Muscle layer of duodenum (tissue), 2 donors: ENCODE measurements at regions not wholly inside any gene's neighbourhood (a gene's known extent, or its start where the extent isn't known, plus 50 kb on each side); places are given as distances from the start of the nearest gene placed in this dataset.
"Not testable (repeated sequence)": the region's sequence is repeated elsewhere in the genome, so short reads cannot be mapped to it uniquely, and the experiment has no call there.

Source experiments
- H3K27ac ChIP-seq: one replicate; pipeline ENCODE4 v1.7.0; 2013; ENCODE audit warnings: mild to moderate bottlenecking, low read length
- H3K27me3 ChIP-seq: one replicate; pipeline ENCODE4 v1.7.0; 2013; ENCODE audit warnings: low read depth, mild to moderate bottlenecking, control low read depth, low read length
- H3K36me3 ChIP-seq, 2 donors: one replicate each; pipeline ENCODE4 v1.7.0; 2013; ENCODE audit warnings: low read length in 2 of 2, control low read depth in 1 of 2, mild to moderate bottlenecking in 1 of 2; ENCODE audit not compliant: insufficient read depth in 2 of 2, control insufficient read depth in 1 of 2
- H3K4me1 ChIP-seq, 2 donors: one replicate each; pipeline ENCODE4 v1.7.0; 2013; ENCODE audit warnings: low read length in 2 of 2, mild to moderate bottlenecking in 2 of 2, control low read depth in 1 of 2, moderate library complexity in 1 of 2; ENCODE audit not compliant: insufficient read depth in 2 of 2, control insufficient read depth in 1 of 2
- H3K4me3 ChIP-seq, 2 donors: one replicate each; pipeline ENCODE4 v1.7.0; 2013; ENCODE audit warnings: low read length in 2 of 2, low read depth in 1 of 2, mild to moderate bottlenecking in 1 of 2
- H3K9me3 ChIP-seq, 2 donors: one replicate each; pipeline ENCODE4 v1.7.0; 2013; ENCODE audit warnings: low read length in 2 of 2, control low read depth in 1 of 2, mild to moderate bottlenecking in 1 of 2; ENCODE audit not compliant: control insufficient read depth in 1 of 2
- donor health status: healthy.

- H3K36me3 ChIP-seq: no peaks in the 10 kb centered on the region
- no peaks in the 10 kb centered on the region for H3K4me1 ChIP-seq
- no peaks in the 10 kb centered on the region for H3K9me3 ChIP-seq
- no peaks in the 10 kb centered on the region for H3K27me3 ChIP-seq
- H3K4me3 ChIP-seq: no peak overlapping the region
- H3K27ac ChIP-seq: no peak overlapping the region
These were observed 770.8 kb upstream of the MBL2 start for GRCh38 chr10:53543410-53543809.

GRCh38 chr10:53537508-53537907 lies 764.9 kb upstream of the MBL2 start:
- Histone ChIP-seq H3K27ac (no peak overlapping the region), H3K36me3 (no peaks in the 10 kb centered on the region), H3K4me3 (no peak overlapping the region)

GRCh38 chr10:53536322-53536721 lies 763.7 kb upstream of the MBL2 start:
- H3K36me3 ChIP-seq: no peaks in the 10 kb centered on the region
- no peaks in the 10 kb centered on the region for H3K4me1 ChIP-seq
- no peak overlapping the region for H3K27ac ChIP-seq
- H3K27me3 ChIP-seq: no peaks in the 10 kb centered on the region
- H3K9me3 ChIP-seq: no peaks in the 10 kb centered on the region
- no peak overlapping the region for H3K4me3 ChIP-seq

More at GRCh38 chr10:53537508-53537907, 764.9 kb upstream of the MBL2 start:
- H3K9me3 ChIP-seq: no peaks in the 10 kb centered on the region
- no peaks in the 10 kb centered on the region for H3K27me3 ChIP-seq
- H3K4me1 ChIP-seq: no peaks in the 10 kb centered on the region

- no peaks in the 10 kb centered on the region for H3K27me3 ChIP-seq
- no peaks in the 10 kb centered on the region for H3K4me1 ChIP-seq
- no peaks in the 10 kb centered on the region for H3K36me3 ChIP-seq
- H3K4me3 ChIP-seq: no peak overlapping the region
- H3K27ac ChIP-seq: no peak overlapping the region
- no peaks in the 10 kb centered on the region for H3K9me3 ChIP-seq
These were observed 761.8 kb upstream of the MBL2 start for GRCh38 chr10:53534428-53534827.

GRCh38 chr10:53528974-53529373 lies 756.4 kb upstream of the MBL2 start:
- Histone ChIP-seq H3K4me3 (no peak overlapping the region), H3K4me1 (no peaks in the 10 kb centered on the region), H3K27me3 (no peaks in the 10 kb centered on the region), H3K27ac (no peak overlapping the region), H3K9me3 (no peaks in the 10 kb centered on the region), H3K36me3 (no peaks in the 10 kb centered on the region)

GRCh38 chr10:53521046-53521445 lies 748.5 kb upstream of the MBL2 start:
- Histone ChIP-seq H3K9me3 (peaks cover 0 to 4% of the 10 kb centered on the region in 2 donors), H3K36me3 (no peaks in the 10 kb centered on the region), H3K4me3 (no peak overlapping the region), H3K27ac (no peak overlapping the region), H3K4me1 (no peaks in the 10 kb centered on the region), H3K27me3 (no peaks in the 10 kb centered on the region)

- H3K4me1 ChIP-seq: no peaks in the 10 kb centered on the region
- no peak overlapping the region for H3K27ac ChIP-seq
- no peaks in the 10 kb centered on the region for H3K9me3 ChIP-seq
- H3K4me3 ChIP-seq: no peak overlapping the region
- H3K27me3 ChIP-seq: no peaks in the 10 kb centered on the region
- no peaks in the 10 kb centered on the region for H3K36me3 ChIP-seq
These were observed 735.6 kb upstream of the MBL2 start for GRCh38 chr10:53508197-53508596.

- H3K4me3 ChIP-seq, H3K4me1 ChIP-seq, H3K27ac ChIP-seq, H3K36me3 ChIP-seq, H3K9me3 ChIP-seq, H3K27me3 ChIP-seq: not testable (repeated sequence)
These were observed 731.9 kb upstream of the MBL2 start for GRCh38 chr10:53504492-53504891.

GRCh38 chr10:53491774-53492173 lies 719.2 kb upstream of the MBL2 start:
- Histone ChIP-seq H3K27ac (no peak overlapping the region), H3K36me3 (no peaks in the 10 kb centered on the region), H3K9me3 (no peaks in the 10 kb centered on the region), H3K4me1 (no peaks in the 10 kb centered on the region), H3K4me3 (no peak overlapping the region), H3K27me3 (no peaks in the 10 kb centered on the region)

- no peak overlapping the region for H3K27ac ChIP-seq
- peaks cover 0 to 3% of the 10 kb centered on the region in 2 donors for H3K9me3 ChIP-seq
- no peaks in the 10 kb centered on the region for H3K4me1 ChIP-seq
- no peaks in the 10 kb centered on the region for H3K36me3 ChIP-seq
- H3K4me3 ChIP-seq: no peak overlapping the region
- no peaks in the 10 kb centered on the region for H3K27me3 ChIP-seq
These were observed 718.0 kb upstream of the MBL2 start for GRCh38 chr10:53490553-53490952.

- Histone ChIP-seq H3K36me3 (no peaks in the 10 kb centered on the region), H3K9me3 (peaks cover 0 to 7% of the 10 kb centered on the region in 2 donors), H3K4me3 (no peak overlapping the region), H3K27me3 (no peaks in the 10 kb centered on the region), H3K27ac (no peak overlapping the region), H3K4me1 (no peaks in the 10 kb centered on the region)
These were observed 717.0 kb upstream of the MBL2 start for GRCh38 chr10:53489335-53490182.
